ENCODE measurements at regions not wholly inside any gene's neighbourhood (a gene's known extent, or its start where the extent isn't known, plus 50 kb on each side); places are given as distances from the start of the nearest gene placed in this dataset.

- Histone ChIP-seq H3K36me3 (ENCODE audit: insufficient read depth, low read length) (no peaks in the 10 kb centered on the region), H3K4me1 (ENCODE audit: insufficient read depth, low read length, poor library complexity, severe bottlenecking) (peaks cover 5% of the 10 kb centered on the region), H4K20me1 (ENCODE audit: insufficient read depth, low read length) (no peaks in the 10 kb centered on the region), H3K4me3 (ENCODE audit: low read depth, low read length, poor library complexity, severe bottlenecking) (no peak overlapping the region), H2AFZ (ENCODE audit: low read length) (no peak overlapping the region), H3K4me2 (ENCODE audit: low read length) (no peak overlapping the region), H3K79me2 (ENCODE audit: insufficient read depth, low read depth, low read length) (no peaks in the 10 kb centered on the region), H3K27ac (ENCODE audit: low read depth, low read length, poor library complexity, severe bottlenecking) (no peak overlapping the region), H3K9me3 (ENCODE audit: low read length) (no peaks in the 10 kb centered on the region), H3K9me2 (ENCODE audit: insufficient read depth, low read length) (no peaks in the 10 kb centered on the region)
- no peak for TF ChIP-seq EZH2phosphoT487 (IDR thresholded peaks at IDR 0.05; ENCODE audit: borderline replicate concordance, low read depth, low read length)
- TF ChIP-seq CTCF (conservative IDR thresholded peaks at IDR 0.05; ENCODE audit: low read length): no peak
- BruUV-seq (replicated peaks): no TSS peak
- ChIA-PET POLR2A (interaction anchor here (0.5 to 0.7 kb wide), 3 partner anchors 40 to 521 kb away, joined by 3 to 5 read pairs (median 4); no protein-coding TSS in a partner anchor), CTCF (ENCODE audit: unreplicated experiment) (interaction anchor here (0.8 to 1.5 kb wide), 3 partner anchors 23 to 192 kb away, joined by 3 to 4 read pairs (median 4); no protein-coding TSS in a partner anchor)
- intact Hi-C loops (cut with micrococcal nuclease; ENCODE audit: unreplicated experiment): loop anchor here (5.0 kb wide), 1 partner anchor 79 kb away; the partner anchor contains the start of gene ABCC4
- no peak for DNase-seq (ENCODE audit: low spot score)
Observed at GRCh38 chr13:95381212-95381527, 79.9 kb upstream of the ABCC4 start.

GRCh38 chr13:95382411-95382810 lies 81.2 kb upstream of the ABCC4 start:
- Histone ChIP-seq H3K27ac (ENCODE audit: low read depth, low read length, poor library complexity, severe bottlenecking) (no peak overlapping the region), H3K4me3 (ENCODE audit: low read depth, low read length, poor library complexity, severe bottlenecking) (no peak overlapping the region), H3K36me3 (ENCODE audit: insufficient read depth, low read length) (no peaks in the 10 kb centered on the region), H3K79me2 (ENCODE audit: insufficient read depth, low read depth, low read length) (no peaks in the 10 kb centered on the region), H2AFZ (ENCODE audit: low read length) (no peak overlapping the region), H3K9me2 (ENCODE audit: insufficient read depth, low read length) (no peaks in the 10 kb centered on the region), H3K4me2 (ENCODE audit: low read length) (no peak overlapping the region), H3K9me3 (ENCODE audit: low read length) (no peaks in the 10 kb centered on the region), H3K4me1 (ENCODE audit: insufficient read depth, low read length, poor library complexity, severe bottlenecking) (peaks cover 5% of the 10 kb centered on the region), H4K20me1 (ENCODE audit: insufficient read depth, low read length) (no peaks in the 10 kb centered on the region)
- POLR2A ChIA-PET: no interaction called here
- no peak for DNase-seq (ENCODE audit: low spot score)
- CTCF ChIA-PET (ENCODE audit: unreplicated experiment): interaction anchor here (1.4 kb wide), 1 partner anchor 193 kb away, joined by 4 read pairs; no protein-coding TSS in a partner anchor
- TF ChIP-seq EZH2phosphoT487 (IDR thresholded peaks at IDR 0.05; ENCODE audit: borderline replicate concordance, low read depth, low read length) (no peak), CTCF (conservative IDR thresholded peaks at IDR 0.05; ENCODE audit: low read length) (no peak)
- no TSS peak for BruUV-seq (replicated peaks)
- intact Hi-C loops (cut with micrococcal nuclease; ENCODE audit: unreplicated experiment): loop anchor here (5.0 kb wide), 1 partner anchor 80 kb away; the partner anchor contains the start of gene ABCC4

- no peak overlapping the region for H3K4me2 ChIP-seq (ENCODE audit: low read length)
- peaks cover 5% of the 10 kb centered on the region for H3K4me1 ChIP-seq (ENCODE audit: insufficient read depth, low read length, poor library complexity, severe bottlenecking)
- no peak overlapping the region for H3K4me3 ChIP-seq (ENCODE audit: low read depth, low read length, poor library complexity, severe bottlenecking)
- H3K79me2 ChIP-seq (ENCODE audit: insufficient read depth, low read depth, low read length): no peaks in the 10 kb centered on the region
- BruUV-seq (replicated peaks): no TSS peak
- ChIA-PET POLR2A (no interaction called here), CTCF (ENCODE audit: unreplicated experiment) (interaction anchor here (1.4 kb wide), 1 partner anchor 193 kb away, joined by 4 read pairs; no protein-coding TSS in a partner anchor)
- H3K9me3 ChIP-seq (ENCODE audit: low read length): no peaks in the 10 kb centered on the region
- H4K20me1 ChIP-seq (ENCODE audit: insufficient read depth, low read length): no peaks in the 10 kb centered on the region
- DNase-seq (ENCODE audit: low spot score): no peak
- TF ChIP-seq CTCF (conservative IDR thresholded peaks at IDR 0.05; ENCODE audit: low read length): no peak
- TF ChIP-seq EZH2phosphoT487 (IDR thresholded peaks at IDR 0.05; ENCODE audit: borderline replicate concordance, low read depth, low read length): no peak
- H3K27ac ChIP-seq (ENCODE audit: low read depth, low read length, poor library complexity, severe bottlenecking): no peak overlapping the region
- intact Hi-C loops (cut with micrococcal nuclease; ENCODE audit: unreplicated experiment): loop anchor here (5.0 kb wide), 1 partner anchor 81 kb away; the partner anchor contains the start of gene ABCC4
- no peaks in the 10 kb centered on the region for H3K36me3 ChIP-seq (ENCODE audit: insufficient read depth, low read length)
- no peak overlapping the region for H2AFZ ChIP-seq (ENCODE audit: low read length)
- H3K9me2 ChIP-seq (ENCODE audit: insufficient read depth, low read length): no peaks in the 10 kb centered on the region
Observed at GRCh38 chr13:95382916-95383315, 81.7 kb upstream of the ABCC4 start.
